ENCODE measurements at regions not wholly inside any gene's neighbourhood (a gene's known extent, or its start where the extent isn't known, plus 50 kb on each side); places are given as distances from the start of the nearest gene placed in this dataset.
"Not testable (repeated sequence)": the region's sequence is repeated elsewhere in the genome, so short reads cannot be mapped to it uniquely, and the experiment has no call there.

GRCh38 chr9:80763536-80763935, 925.8 kb downstream of the TLE1 start:
- Histone ChIP-seq H4K8ac (ENCODE audit: low read depth, low read length) (no peak overlapping the region), H3K9ac (ENCODE audit: low read depth, low read length, poor library complexity) (no peak overlapping the region), H3K4me2 (ENCODE audit: insufficient read depth, low read length, poor library complexity, severe bottlenecking) (no peak overlapping the region), H3K36me3 (replicated peaks in 1 of 2; ENCODE audit: control insufficient read depth in 2 of 2, insufficient read depth in 2 of 2, low read length in 2 of 2) (no peaks in the 10 kb centered on the region), H3K27ac (replicated peaks; ENCODE audit: low read length) (no peak overlapping the region), H2BK5ac (ENCODE audit: low read length) (no peak overlapping the region), H3K18ac (ENCODE audit: low read length) (no peak overlapping the region), H2AFZ (ENCODE audit: low read length) (no peak overlapping the region), H3K79me1 (ENCODE audit: low read depth, low read length) (no peaks in the 10 kb centered on the region), H3K4me3 (ENCODE audit: low read length in 2 of 2) (no peak overlapping the region), H4K91ac (ENCODE audit: low read depth, low read length, poor library complexity) (no peak overlapping the region), H3K4ac (ENCODE audit: low read length) (no peak overlapping the region), H2AK5ac (ENCODE audit: low read depth, low read length) (no peak overlapping the region), H3K14ac (ENCODE audit: low read length) (no peak overlapping the region), H2BK120ac (ENCODE audit: low read depth, low read length) (no peak overlapping the region), H3K23ac (ENCODE audit: low read depth, low read length, poor library complexity) (no peak overlapping the region), H2BK15ac (ENCODE audit: low read length) (no peak overlapping the region), H3K4me1 (ENCODE audit: control insufficient read depth in 2 of 2, insufficient read depth in 1 of 2, low read depth in 1 of 2, low read length in 2 of 2) (no peaks in the 10 kb centered on the region), H2BK12ac (ENCODE audit: low read length) (no peak overlapping the region), H3K27me3 (ENCODE audit: control insufficient read depth in 3 of 3, insufficient read depth in 3 of 3, low read depth in 1 of 3, low read length in 3 of 3) (no peaks in the 10 kb centered on the region), H3K9me3 (replicated peaks in 1 of 2; ENCODE audit: control insufficient read depth in 2 of 2, insufficient read depth in 1 of 2, low read depth in 1 of 2, low read length in 2 of 2) (no peaks in the 10 kb centered on the region)
- no peak for DNase-seq (ENCODE audit: low spot score)
- no CpG with 5 or more reads among the region's 4 CpGs for WGBS, 2 donors (ENCODE audit: extremely low coverage in 2 of 2, insufficient read length in 2 of 2, insufficient replicate concordance in 1 of 2)

GRCh38 chr9:80755586-80755985, 933.8 kb downstream of the TLE1 start:
- no peak overlapping the region for H2AFZ ChIP-seq (ENCODE audit: low read length)
- H3K36me3 ChIP-seq (replicated peaks in 1 of 2; ENCODE audit: control insufficient read depth in 2 of 2, insufficient read depth in 2 of 2, low read length in 2 of 2): no peaks in the 10 kb centered on the region
- no CpG with 5 or more reads among the region's 2 CpGs for WGBS, 2 donors (ENCODE audit: extremely low coverage in 2 of 2, insufficient read length in 2 of 2, insufficient replicate concordance in 1 of 2)
- H2BK5ac ChIP-seq (ENCODE audit: low read length): no peak overlapping the region
- H3K9ac ChIP-seq (ENCODE audit: low read depth, low read length, poor library complexity): no peak overlapping the region
- H3K4me2 ChIP-seq (ENCODE audit: insufficient read depth, low read length, poor library complexity, severe bottlenecking): no peak overlapping the region
- H4K91ac ChIP-seq (ENCODE audit: low read depth, low read length, poor library complexity): no peak overlapping the region
- no peak overlapping the region for H3K18ac ChIP-seq (ENCODE audit: low read length)
- H2AK5ac ChIP-seq (ENCODE audit: low read depth, low read length): no peak overlapping the region
- H3K27me3 ChIP-seq (ENCODE audit: control insufficient read depth in 3 of 3, insufficient read depth in 3 of 3, low read depth in 1 of 3, low read length in 3 of 3): no peaks in the 10 kb centered on the region
- no peak overlapping the region for H3K4me3 ChIP-seq (ENCODE audit: low read length in 2 of 2)
- no peak overlapping the region for H3K14ac ChIP-seq (ENCODE audit: low read length)
- DNase-seq (ENCODE audit: low spot score): no peak
- H3K4me1 ChIP-seq (ENCODE audit: control insufficient read depth in 2 of 2, insufficient read depth in 1 of 2, low read depth in 1 of 2, low read length in 2 of 2): no peaks in the 10 kb centered on the region
- no peak overlapping the region for H2BK120ac ChIP-seq (ENCODE audit: low read depth, low read length)
- H2BK15ac ChIP-seq (ENCODE audit: low read length): no peak overlapping the region
- H3K79me1 ChIP-seq (ENCODE audit: low read depth, low read length): no peaks in the 10 kb centered on the region
- no peak overlapping the region for H2BK12ac ChIP-seq (ENCODE audit: low read length)
- no peak overlapping the region for H3K4ac ChIP-seq (ENCODE audit: low read length)
- H4K8ac ChIP-seq (ENCODE audit: low read depth, low read length): no peak overlapping the region
- H3K9me3 ChIP-seq (replicated peaks in 1 of 2; ENCODE audit: control insufficient read depth in 2 of 2, insufficient read depth in 1 of 2, low read depth in 1 of 2, low read length in 2 of 2): no peaks in the 10 kb centered on the region
- no peak overlapping the region for H3K27ac ChIP-seq (replicated peaks; ENCODE audit: low read length)
- no peak overlapping the region for H3K23ac ChIP-seq (ENCODE audit: low read depth, low read length, poor library complexity)

- no CpG with 5 or more reads among the region's 17 CpGs for WGBS, 2 donors (ENCODE audit: extremely low coverage in 2 of 2, insufficient read length in 2 of 2, insufficient replicate concordance in 1 of 2)
Observed at GRCh38 chr9:80747056-80747455, 942.3 kb downstream of the TLE1 start.

GRCh38 chr9:80732506-80732905, 956.8 kb downstream of the TLE1 start:
- Histone ChIP-seq H2BK5ac (ENCODE audit: low read length) (no peak overlapping the region), H2AFZ (ENCODE audit: low read length) (no peak overlapping the region), H2BK15ac (ENCODE audit: low read length) (no peak overlapping the region), H3K4me3 (ENCODE audit: low read length in 2 of 2) (no peak overlapping the region), H4K91ac (ENCODE audit: low read depth, low read length, poor library complexity) (no peak overlapping the region), H3K79me1 (ENCODE audit: low read depth, low read length) (no peaks in the 10 kb centered on the region), H3K9me3 (replicated peaks in 1 of 2; ENCODE audit: control insufficient read depth in 2 of 2, insufficient read depth in 1 of 2, low read depth in 1 of 2, low read length in 2 of 2) (no peaks in the 10 kb centered on the region), H3K23ac (ENCODE audit: low read depth, low read length, poor library complexity) (no peak overlapping the region), H2BK120ac (ENCODE audit: low read depth, low read length) (no peak overlapping the region), H3K14ac (ENCODE audit: low read length) (no peak overlapping the region), H2BK12ac (ENCODE audit: low read length) (no peak overlapping the region), H2AK5ac (ENCODE audit: low read depth, low read length) (no peak overlapping the region), H3K27ac (replicated peaks; ENCODE audit: low read length) (no peak overlapping the region), H3K4me1 (ENCODE audit: control insufficient read depth in 2 of 2, insufficient read depth in 1 of 2, low read depth in 1 of 2, low read length in 2 of 2) (no peaks in the 10 kb centered on the region), H3K4ac (ENCODE audit: low read length) (no peak overlapping the region), H3K18ac (ENCODE audit: low read length) (no peak overlapping the region), H3K27me3 (ENCODE audit: control insufficient read depth in 3 of 3, insufficient read depth in 3 of 3, low read depth in 1 of 3, low read length in 3 of 3) (no peaks in the 10 kb centered on the region), H3K9ac (ENCODE audit: low read depth, low read length, poor library complexity) (no peak overlapping the region), H4K8ac (ENCODE audit: low read depth, low read length) (no peak overlapping the region), H3K4me2 (ENCODE audit: insufficient read depth, low read length, poor library complexity, severe bottlenecking) (no peak overlapping the region), H3K36me3 (replicated peaks in 1 of 2; ENCODE audit: control insufficient read depth in 2 of 2, insufficient read depth in 2 of 2, low read length in 2 of 2) (no peaks in the 10 kb centered on the region)
- no peak for DNase-seq (ENCODE audit: low spot score)
- WGBS, 2 donors (ENCODE audit: extremely low coverage in 2 of 2, insufficient read length in 2 of 2, insufficient replicate concordance in 1 of 2): 100% methylated on average over 1 of the region's 2 CpGs; no CpG with 5 or more reads in 1 of the 2 donors

More at GRCh38 chr9:80747056-80747455, 942.3 kb downstream of the TLE1 start:
- not testable (repeated sequence) for H3K4me3 ChIP-seq (ENCODE audit: low read length in 2 of 2); H2BK120ac ChIP-seq (ENCODE audit: low read depth, low read length); H2AFZ ChIP-seq (ENCODE audit: low read length); H2BK15ac ChIP-seq (ENCODE audit: low read length); H3K14ac ChIP-seq (ENCODE audit: low read length); H4K91ac ChIP-seq (ENCODE audit: low read depth, low read length, poor library complexity); H2BK12ac ChIP-seq (ENCODE audit: low read length); H3K27ac ChIP-seq (replicated peaks; ENCODE audit: low read length); H3K79me1 ChIP-seq (ENCODE audit: low read depth, low read length); H2AK5ac ChIP-seq (ENCODE audit: low read depth, low read length); H3K27me3 ChIP-seq (ENCODE audit: control insufficient read depth in 3 of 3, insufficient read depth in 3 of 3, low read depth in 1 of 3, low read length in 3 of 3); H3K18ac ChIP-seq (ENCODE audit: low read length); DNase-seq (ENCODE audit: low spot score); H3K4me2 ChIP-seq (ENCODE audit: insufficient read depth, low read length, poor library complexity, severe bottlenecking); H4K8ac ChIP-seq (ENCODE audit: low read depth, low read length); H3K4ac ChIP-seq (ENCODE audit: low read length); H3K36me3 ChIP-seq (replicated peaks in 1 of 2; ENCODE audit: control insufficient read depth in 2 of 2, insufficient read depth in 2 of 2, low read length in 2 of 2); H3K23ac ChIP-seq (ENCODE audit: low read depth, low read length, poor library complexity); H2BK5ac ChIP-seq (ENCODE audit: low read length); H3K4me1 ChIP-seq (ENCODE audit: control insufficient read depth in 2 of 2, insufficient read depth in 1 of 2, low read depth in 1 of 2, low read length in 2 of 2); H3K9ac ChIP-seq (ENCODE audit: low read depth, low read length, poor library complexity); H3K9me3 ChIP-seq (replicated peaks in 1 of 2; ENCODE audit: control insufficient read depth in 2 of 2, insufficient read depth in 1 of 2, low read depth in 1 of 2, low read length in 2 of 2)
